22Rv1 (cell line): ENCODE measurements at regions not wholly inside any gene's neighbourhood (a gene's known extent, or its start where the extent isn't known, plus 50 kb on each side); places are given as distances from the start of the nearest gene placed in this dataset.

Source experiments
- CTCF ChIP-seq: fragments of 450-650 bp; IDR thresholded peaks from 2 replicates; pipeline ENCODE4 v1.5.1; 2017; ENCODE audit warnings: mild to moderate bottlenecking
- ZFX ChIP-seq: fragments of 450-650 bp; IDR thresholded peaks from 2 replicates; pipeline ENCODE4 v1.6.1; 2017; ENCODE audit warnings: antibody characterized with exemption, borderline replicate concordance

GRCh38 chr13:75161804-75162203 is 320.2 kb downstream of the TBC1D4 start:
- TF ChIP-seq CTCF (no peak), ZFX (no peak)
